WI38 (cell line): ENCODE measurements at regions not wholly inside any gene's neighbourhood (a gene's known extent, or its start where the extent isn't known, plus 50 kb on each side); places are given as distances from the start of the nearest gene placed in this dataset.

Experiments used
- H3K4me3 ChIP-seq: 2 replicates; pipeline ENCODE4 v1.5.1; 2011; ENCODE audit warnings: low read depth, mild to moderate bottlenecking, control low read depth, low read length
- TF ChIP-seq, protein P1 (sequence below): IDR thresholded peaks from 2 replicates; pipeline ENCODE4 v1.5.1; 2012; ENCODE audit warnings: low read depth, mild to moderate bottlenecking, control low read depth, low read length

- H3K4me3 ChIP-seq, result no peak overlapping the region
- TF ChIP-seq, protein P1, sequence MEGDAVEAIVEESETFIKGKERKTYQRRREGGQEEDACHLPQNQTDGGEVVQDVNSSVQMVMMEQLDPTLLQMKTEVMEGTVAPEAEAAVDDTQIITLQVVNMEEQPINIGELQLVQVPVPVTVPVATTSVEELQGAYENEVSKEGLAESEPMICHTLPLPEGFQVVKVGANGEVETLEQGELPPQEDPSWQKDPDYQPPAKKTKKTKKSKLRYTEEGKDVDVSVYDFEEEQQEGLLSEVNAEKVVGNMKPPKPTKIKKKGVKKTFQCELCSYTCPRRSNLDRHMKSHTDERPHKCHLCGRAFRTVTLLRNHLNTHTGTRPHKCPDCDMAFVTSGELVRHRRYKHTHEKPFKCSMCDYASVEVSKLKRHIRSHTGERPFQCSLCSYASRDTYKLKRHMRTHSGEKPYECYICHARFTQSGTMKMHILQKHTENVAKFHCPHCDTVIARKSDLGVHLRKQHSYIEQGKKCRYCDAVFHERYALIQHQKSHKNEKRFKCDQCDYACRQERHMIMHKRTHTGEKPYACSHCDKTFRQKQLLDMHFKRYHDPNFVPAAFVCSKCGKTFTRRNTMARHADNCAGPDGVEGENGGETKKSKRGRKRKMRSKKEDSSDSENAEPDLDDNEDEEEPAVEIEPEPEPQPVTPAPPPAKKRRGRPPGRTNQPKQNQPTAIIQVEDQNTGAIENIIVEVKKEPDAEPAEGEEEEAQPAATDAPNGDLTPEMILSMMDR, result no peak
Observed at GRCh38 chr15:59876140-59876539, 128.0 kb upstream of the FOXB1 start.

DNA sequence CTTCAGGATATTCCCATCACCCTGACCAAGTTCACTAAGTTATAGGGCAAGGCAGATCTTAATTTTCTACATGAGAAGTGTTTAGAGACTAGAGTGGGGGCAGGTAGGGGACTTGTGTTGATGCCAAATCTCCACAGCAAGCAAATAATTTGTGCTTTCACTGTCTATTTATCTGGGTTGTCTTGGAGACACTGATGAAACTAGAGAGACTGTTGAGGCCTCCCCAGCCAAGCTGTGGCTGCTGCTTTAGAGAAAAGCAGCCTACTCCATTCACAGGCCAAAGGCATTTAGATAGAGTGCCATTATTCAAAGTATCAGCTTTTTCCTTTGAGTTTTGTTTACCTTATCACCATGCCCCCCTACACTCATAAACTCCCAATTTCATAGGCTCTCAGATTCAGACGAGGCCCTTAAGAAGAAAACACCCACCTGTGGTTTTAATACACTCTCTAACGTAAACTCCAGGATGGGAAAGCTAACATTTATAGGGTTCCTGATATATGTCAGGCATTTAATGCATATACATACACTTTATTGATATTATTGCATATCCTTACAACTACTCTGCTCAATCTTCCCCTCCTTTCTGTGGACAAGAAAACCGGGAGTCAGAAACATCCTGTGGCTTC lies 130.4 kb upstream of the FOXB1 start:
- TF ChIP-seq, protein P1, result no peak
- H3K4me3 ChIP-seq, result no peak overlapping the region

DNA sequence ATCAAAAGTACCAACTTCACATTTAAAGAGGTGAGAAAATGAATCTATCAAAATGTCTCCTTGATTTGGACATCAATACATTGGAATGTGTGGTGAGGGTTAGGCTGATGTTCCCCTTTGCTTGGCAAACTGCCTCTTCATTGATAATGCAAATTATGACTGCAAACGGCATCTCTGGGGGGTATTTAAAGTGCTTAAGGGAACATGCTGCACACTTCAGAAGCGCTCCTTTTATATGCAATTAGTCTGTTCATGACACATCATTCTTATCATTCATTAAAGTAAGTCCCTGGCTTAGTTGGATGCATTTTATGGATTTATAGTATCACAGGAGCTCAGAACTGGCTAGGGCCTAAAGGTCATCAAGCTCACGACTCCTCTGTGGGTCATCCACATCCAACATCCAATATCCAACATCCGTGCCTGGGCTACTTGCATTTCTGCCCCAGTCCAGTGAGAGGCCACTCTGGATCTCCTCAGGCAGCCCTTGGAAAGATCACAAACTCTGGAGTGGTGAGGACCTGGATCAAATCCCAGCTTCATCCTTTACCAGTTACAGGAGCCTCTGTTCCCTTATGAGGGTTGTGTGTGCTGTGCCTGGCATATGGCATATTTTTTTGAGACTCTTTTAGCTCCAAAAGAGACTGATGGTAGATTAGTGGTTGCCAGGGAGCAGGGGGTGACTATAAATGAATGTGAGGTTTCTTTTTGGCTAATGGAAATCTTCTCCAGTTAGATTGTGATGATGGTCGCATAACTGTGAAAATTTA lies 136.8 kb upstream of the FOXB1 start:
- no peak overlapping the region for H3K4me3 ChIP-seq
- TF ChIP-seq, protein P1, result no peak

DNA sequence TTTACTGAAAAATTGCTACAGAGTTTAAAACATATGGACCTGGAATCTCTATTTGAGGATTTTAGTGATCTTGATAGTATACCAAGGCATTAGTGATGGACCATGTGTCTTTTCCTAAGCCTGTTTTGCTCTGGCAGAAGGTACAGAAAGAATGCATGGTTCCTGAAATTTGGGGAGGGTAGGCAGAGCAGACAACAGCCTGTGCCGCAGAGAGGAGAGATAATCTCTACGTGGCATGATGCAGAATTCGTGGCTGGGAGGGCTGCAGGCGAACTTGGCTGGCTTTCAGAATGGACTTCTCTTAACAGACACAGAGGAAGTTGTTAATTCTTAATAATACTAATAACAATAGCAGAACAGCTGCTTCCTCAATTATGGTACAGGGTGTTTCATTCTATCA lies 137.5 kb upstream of the FOXB1 start:
- H3K4me3 ChIP-seq, result no peak overlapping the region
- TF ChIP-seq, protein P1, result no peak

DNA sequence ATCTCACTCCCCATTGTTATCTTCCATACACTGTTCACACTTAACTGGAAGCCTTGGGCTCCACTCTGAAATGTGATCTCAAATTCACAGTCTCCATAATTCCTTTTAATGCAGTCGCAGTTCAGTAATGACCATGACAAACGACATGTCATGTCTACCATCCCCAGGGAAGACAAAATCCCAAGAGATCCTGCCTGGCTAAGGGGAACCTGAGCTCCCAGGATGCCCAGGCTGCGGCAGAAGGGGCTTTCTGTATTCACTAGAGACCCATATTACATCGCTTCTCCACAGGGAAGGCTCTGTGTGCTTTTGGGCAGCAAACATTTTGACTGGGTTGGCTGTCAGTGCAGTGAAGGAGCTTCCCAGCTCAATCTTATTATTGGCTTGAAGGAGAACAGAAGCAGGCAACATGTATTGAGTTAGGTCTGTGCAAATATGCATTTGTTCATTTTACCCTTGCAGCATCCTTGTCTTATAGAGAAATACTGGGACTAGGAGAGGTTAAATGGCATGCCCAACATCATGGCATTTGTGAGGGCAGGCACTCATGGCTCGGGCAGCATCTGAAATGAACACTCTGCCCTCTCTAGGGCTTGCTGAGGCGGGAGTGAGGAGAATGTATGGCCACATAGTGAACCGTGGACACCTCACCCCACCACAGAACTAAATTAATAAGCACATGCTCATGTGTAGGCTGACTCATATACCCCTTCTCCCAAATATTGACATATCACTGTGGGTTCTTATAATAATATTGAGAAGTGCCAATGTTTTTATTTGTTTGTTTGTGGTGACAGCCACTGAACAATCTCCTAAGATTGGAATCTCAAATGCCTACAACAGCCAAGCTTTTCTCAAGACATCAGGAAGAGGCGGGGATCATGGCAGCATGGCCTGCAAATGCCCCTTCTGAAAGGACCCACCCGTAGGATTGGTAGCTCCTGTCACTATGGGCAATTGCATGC lies 141.6 kb upstream of the FOXB1 start:
- H3K4me3 ChIP-seq, result no peak overlapping the region
- TF ChIP-seq, protein P1, result no peak

- TF ChIP-seq, protein P1, result no peak
- H3K4me3 ChIP-seq, result no peak overlapping the region
Observed at GRCh38 chr15:59847968-59848367, 156.1 kb upstream of the FOXB1 start.
